ENCODE measurements at regions not wholly inside any gene's neighbourhood (a gene's known extent, or its start where the extent isn't known, plus 50 kb on each side); places are given as distances from the start of the nearest gene placed in this dataset.
"Not testable (repeated sequence)": the region's sequence is repeated elsewhere in the genome, so short reads cannot be mapped to it uniquely, and the experiment has no call there.

GRCh38 chr11:88061111-88061510 is 114.1 kb downstream of the RAB38 start:
- no peak overlapping the region for H3K4me3 ChIP-seq (replicated peaks; ENCODE audit: low read depth, low read length)
- no peak for DNase-seq (ENCODE audit: extremely low read depth, insufficient read length)
- H3K27me3 ChIP-seq (replicated peaks; ENCODE audit: control insufficient read depth, insufficient read depth, low read length), result peaks cover 1% of the 10 kb centered on the region; the same call in 1 of the 2 replicates
- no peak for TF ChIP-seq CTCF (IDR thresholded peaks at IDR 0.05; ENCODE audit: insufficient read depth, low read length, poor library complexity, severe bottlenecking)
- no peaks in the 10 kb centered on the region for H3K36me3 ChIP-seq (ENCODE audit: control insufficient read depth, insufficient read depth, low read length)

DNA sequence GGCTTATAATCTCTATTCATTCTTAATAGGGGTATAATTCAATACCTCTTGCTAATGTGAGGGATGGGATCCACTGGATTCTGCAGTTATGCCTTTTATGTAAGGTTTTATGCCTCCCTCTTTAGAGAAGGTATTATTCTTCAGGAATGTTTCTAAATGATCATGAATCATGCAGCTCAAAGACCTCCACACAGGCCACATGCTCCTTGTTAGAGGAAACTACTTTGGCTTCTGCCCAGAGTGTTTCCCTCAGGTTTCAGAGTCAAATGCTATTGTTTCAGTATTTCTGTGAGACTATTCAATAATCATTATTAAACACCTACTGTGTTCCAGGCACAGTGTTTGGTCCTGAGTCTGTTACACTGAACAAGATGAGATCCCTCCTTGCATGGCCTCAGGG is 115.9 kb downstream of the RAB38 start:
- peaks cover 1% of the 10 kb centered on the region; the same call in 1 of the 2 replicates for H3K27me3 ChIP-seq (replicated peaks; ENCODE audit: control insufficient read depth, insufficient read depth, low read length)
- no peak overlapping the region for H3K4me3 ChIP-seq (replicated peaks; ENCODE audit: low read depth, low read length)
- DNase-seq (ENCODE audit: extremely low read depth, insufficient read length), result no peak
- H3K36me3 ChIP-seq (ENCODE audit: control insufficient read depth, insufficient read depth, low read length), result no peaks in the 10 kb centered on the region
- no peak for TF ChIP-seq CTCF (IDR thresholded peaks at IDR 0.05; ENCODE audit: insufficient read depth, low read length, poor library complexity, severe bottlenecking)

GRCh38 chr11:88051396-88051795 is 123.8 kb downstream of the RAB38 start:
- Histone ChIP-seq H3K27me3 (replicated peaks; ENCODE audit: control insufficient read depth, insufficient read depth, low read length) (no peaks in the 10 kb centered on the region), H3K4me3 (replicated peaks; ENCODE audit: low read depth, low read length) (no peak overlapping the region), H3K36me3 (ENCODE audit: control insufficient read depth, insufficient read depth, low read length) (no peaks in the 10 kb centered on the region)
- TF ChIP-seq CTCF (IDR thresholded peaks at IDR 0.05; ENCODE audit: insufficient read depth, low read length, poor library complexity, severe bottlenecking), result no peak
- no peak for DNase-seq (ENCODE audit: extremely low read depth, insufficient read length)

- Histone ChIP-seq H3K36me3 (ENCODE audit: control insufficient read depth, insufficient read depth, low read length) (no peaks in the 10 kb centered on the region), H3K27me3 (replicated peaks; ENCODE audit: control insufficient read depth, insufficient read depth, low read length) (no peaks in the 10 kb centered on the region), H3K4me3 (replicated peaks; ENCODE audit: low read depth, low read length) (no peak overlapping the region)
- no peak for DNase-seq (ENCODE audit: extremely low read depth, insufficient read length)
- no peak for TF ChIP-seq CTCF (IDR thresholded peaks at IDR 0.05; ENCODE audit: insufficient read depth, low read length, poor library complexity, severe bottlenecking)
Observed at GRCh38 chr11:88050247-88050646, 125.0 kb downstream of the RAB38 start.

DNA sequence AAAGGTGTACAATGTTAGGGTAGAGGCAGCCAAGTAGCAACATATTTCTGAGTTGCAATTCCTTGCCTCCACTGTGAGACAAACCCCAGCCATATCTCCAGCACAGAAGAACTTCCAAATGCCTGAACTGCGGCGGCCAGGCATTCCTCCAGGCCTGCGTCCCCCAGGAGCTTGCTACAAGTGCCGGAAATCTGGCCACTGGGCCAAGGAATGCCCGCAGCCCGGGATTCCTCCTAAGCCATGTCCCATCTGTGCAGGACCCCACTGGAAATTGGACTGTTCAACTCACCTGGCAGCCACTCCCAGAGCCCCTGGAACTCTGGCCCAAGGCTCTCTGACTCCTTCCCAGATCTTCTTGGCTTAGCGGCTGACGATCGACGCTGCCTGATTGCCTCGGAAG is 130.0 kb downstream of the RAB38 start:
- not testable (repeated sequence) for H3K36me3 ChIP-seq (ENCODE audit: control insufficient read depth, insufficient read depth, low read length); DNase-seq (ENCODE audit: extremely low read depth, insufficient read length); H3K27me3 ChIP-seq (replicated peaks; ENCODE audit: control insufficient read depth, insufficient read depth, low read length); H3K4me3 ChIP-seq (replicated peaks; ENCODE audit: low read depth, low read length)

DNA sequence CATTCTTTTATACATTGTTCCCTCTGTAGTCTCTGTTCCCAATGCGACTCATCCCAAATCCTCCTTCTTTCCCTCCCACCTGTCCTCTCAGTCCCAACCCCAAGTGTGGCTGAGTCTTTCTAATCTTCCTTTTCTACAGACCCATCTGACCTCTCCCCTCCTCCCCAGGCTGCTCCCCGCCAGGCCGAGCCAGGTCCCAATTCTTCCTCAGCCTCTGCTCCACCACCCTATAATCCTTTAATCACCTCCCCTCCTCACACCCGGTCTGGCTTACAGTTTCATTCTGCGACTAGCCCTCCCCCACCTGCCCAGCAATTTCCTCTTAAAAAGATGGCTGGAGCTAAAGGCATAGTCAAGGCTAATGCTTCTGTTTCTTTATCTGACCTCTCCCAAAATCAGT is 130.6 kb downstream of the RAB38 start:
- not testable (repeated sequence) for DNase-seq (ENCODE audit: extremely low read depth, insufficient read length); H3K4me3 ChIP-seq (replicated peaks; ENCODE audit: low read depth, low read length); H3K27me3 ChIP-seq (replicated peaks; ENCODE audit: control insufficient read depth, insufficient read depth, low read length); H3K36me3 ChIP-seq (ENCODE audit: control insufficient read depth, insufficient read depth, low read length)

GRCh38 chr11:88043149-88043548 is 132.1 kb downstream of the RAB38 start:
- H3K4me3 ChIP-seq (replicated peaks; ENCODE audit: low read depth, low read length), result no peak overlapping the region

More at GRCh38 chr11:88043149-88043548, 132.1 kb downstream of the RAB38 start:
- H3K36me3 ChIP-seq (ENCODE audit: control insufficient read depth, insufficient read depth, low read length), result no peaks in the 10 kb centered on the region
- no peak for TF ChIP-seq CTCF (IDR thresholded peaks at IDR 0.05; ENCODE audit: insufficient read depth, low read length, poor library complexity, severe bottlenecking)
- peaks cover 2% of the 10 kb centered on the region for H3K27me3 ChIP-seq (replicated peaks; ENCODE audit: control insufficient read depth, insufficient read depth, low read length)
- no peak for DNase-seq (ENCODE audit: extremely low read depth, insufficient read length)
